ENCODE measurements at regions not wholly inside any gene's neighbourhood (a gene's known extent, or its start where the extent isn't known, plus 50 kb on each side); places are given as distances from the start of the nearest gene placed in this dataset.

DNA sequence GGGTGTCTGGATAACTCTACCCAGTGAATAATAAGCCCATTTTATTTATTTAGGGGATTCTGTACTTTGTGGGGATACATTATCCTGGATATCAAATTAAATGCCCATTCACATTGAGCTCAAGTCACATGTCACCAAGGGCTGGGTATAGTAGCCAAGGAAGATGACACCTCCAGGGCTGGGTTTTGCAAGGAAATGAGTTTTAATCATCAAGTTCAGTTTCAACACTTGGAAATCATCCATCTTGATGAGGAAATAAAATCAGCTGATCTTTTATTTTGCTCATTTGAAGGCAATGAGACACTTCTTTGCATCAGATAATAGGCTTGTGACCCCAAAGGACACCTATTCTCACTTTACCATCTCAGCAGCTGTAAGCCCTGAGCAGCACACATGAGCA lies 80.0 kb upstream of the TNR start:
- Histone ChIP-seq H3K4me2 (ENCODE audit: insufficient read depth in 1 of 2, low read depth in 2 of 2, low read length in 2 of 2) (no peak overlapping the region), H2BK20ac (ENCODE audit: low read length) (no peak overlapping the region), H3K9me3 (ENCODE audit: insufficient read depth in 2 of 2, low read depth in 1 of 2, low read length in 1 of 2) (peaks cover 0 to 3% of the 10 kb centered on the region in 2 experiments; a peak in 2 of 4 replicates), H4K91ac (replicated peaks; ENCODE audit: insufficient read length, low read length) (no peak overlapping the region), H3K4me1 (replicated peaks in 1 of 4; ENCODE audit: control insufficient read depth in 3 of 4, insufficient read depth in 4 of 4, low read length in 3 of 4) (peaks cover 0 to 3% (median 0%) of the 10 kb centered on the region in 4 experiments; a peak in 1 of 7 replicates), H3K36me3 (ENCODE audit: control insufficient read depth in 2 of 4, insufficient read depth in 4 of 4, low read length in 3 of 4) (no peaks in the 10 kb centered on the region), H3K27me3 (replicated peaks in 1 of 4; ENCODE audit: control insufficient read depth in 3 of 4, extremely low read depth in 1 of 4, insufficient read depth in 3 of 4, low read length in 3 of 4) (no peaks in the 10 kb centered on the region), H2AFZ (ENCODE audit: low read length) (no peak overlapping the region), H2BK15ac (ENCODE audit: low read length) (no peak overlapping the region), H3K4ac (replicated peaks; ENCODE audit: insufficient read length, low read depth, low read length) (no peak overlapping the region), H4K5ac (ENCODE audit: insufficient read length, low read depth, low read length) (no peak overlapping the region), H3K14ac (ENCODE audit: insufficient read length) (no peak overlapping the region), H3K79me1 (ENCODE audit: low read depth, low read length) (no peaks in the 10 kb centered on the region), H3K4me3 (ENCODE audit: extremely low read depth in 1 of 4, insufficient read depth in 2 of 4, low read depth in 3 of 4, low read length in 4 of 4) (no peak overlapping the region), H4K20me1 (replicated peaks in 1 of 2; ENCODE audit: control insufficient read depth in 1 of 2, insufficient read depth in 2 of 2, low read length in 2 of 2) (no peaks in the 10 kb centered on the region), H3K56ac (replicated peaks; ENCODE audit: insufficient read length, low read depth, low read length) (no peak overlapping the region), H3K18ac (ENCODE audit: extremely low read depth, low read length) (no peak overlapping the region), H3K27ac (ENCODE audit: low read depth, low read length) (no peak overlapping the region), H3K23me2 (ENCODE audit: low read depth, low read length) (no peaks in the 10 kb centered on the region), H3K79me2 (ENCODE audit: control insufficient read depth in 1 of 2, insufficient read depth in 2 of 2, low read length in 2 of 2) (no peaks in the 10 kb centered on the region), H2BK120ac (replicated peaks; ENCODE audit: low read depth, low read length) (no peak overlapping the region), H2AK5ac (ENCODE audit: low read depth, low read length) (no peak overlapping the region), H3K23ac (ENCODE audit: insufficient read length) (no peak overlapping the region), H2BK12ac (ENCODE audit: low read depth, low read length) (no peak overlapping the region), H4K8ac (ENCODE audit: extremely low read depth, insufficient read depth, low read length) (no peak overlapping the region), H3K9ac (replicated peaks in 1 of 4; ENCODE audit: extremely low read depth in 1 of 4, low read depth in 3 of 4, low read length in 3 of 4) (no peak overlapping the region), H2BK5ac (ENCODE audit: low read depth, low read length) (no peak overlapping the region)
- ChIA-PET POLR2A (ENCODE audit: partially characterized antibody) (no interaction called here), CTCF (ENCODE audit: partially characterized antibody) (interaction anchor here (0.9 to 3.8 kb wide), 43 partner anchors 8 to 756 kb away, joined by 3 to 32 read pairs (median 4); partner anchors contain the start of genes TNN and TNR)
- no peak for TF ChIP-seq SP4 (IDR thresholded peaks at IDR 0.05; ENCODE audit: low read length)
- TF ChIP-seq CEBPB (IDR thresholded peaks at IDR 0.05; ENCODE audit: low read depth, low read length), result no peak
- TF ChIP-seq CHD2 (IDR thresholded peaks at IDR 0.05; ENCODE audit: low read length), result no peak
- no peak for TF ChIP-seq RXRA (IDR thresholded peaks at IDR 0.05; ENCODE audit: insufficient read depth, low read depth, low read length)
- TF ChIP-seq GTF2F1 (IDR thresholded peaks at IDR 0.05; ENCODE audit: borderline replicate concordance, low read depth, low read length), result no peak
- no peak for TF ChIP-seq ASH2L (IDR thresholded peaks at IDR 0.05; ENCODE audit: low read length)
- no peak for TF ChIP-seq SIX5 (IDR thresholded peaks at IDR 0.05; ENCODE audit: low read depth, low read length)
- no peak for TF ChIP-seq POU5F1 (IDR thresholded peaks at IDR 0.05; ENCODE audit: low read depth, low read length)
- TF ChIP-seq SIN3A (conservative IDR thresholded peaks at IDR 0.05 in 1 of 2, IDR thresholded peaks at IDR 0.05 in 1 of 2; ENCODE audit: low read depth in 1 of 2, low read length in 2 of 2), result no peak
- TF ChIP-seq BRCA1 (IDR thresholded peaks at IDR 0.05; ENCODE audit: low read depth, low read length), result no peak
- TF ChIP-seq FOSL1 (IDR thresholded peaks at IDR 0.05; ENCODE audit: insufficient read depth, low read depth, low read length), result no peak
- TF ChIP-seq USF2 (IDR thresholded peaks at IDR 0.05; ENCODE audit: low read length), result no peak
- no peak for TF ChIP-seq TEAD4 (IDR thresholded peaks at IDR 0.05; ENCODE audit: low read depth, low read length)
- TF ChIP-seq SRF (IDR thresholded peaks at IDR 0.05; ENCODE audit: low read depth, low read length), result no peak
- FAIRE-seq (no peak), DNase-seq (ENCODE audit: low read depth in 1 of 2, low spot score in 2 of 2) (no peak)
